ENCODE measurements at regions not wholly inside any gene's neighbourhood (a gene's known extent, or its start where the extent isn't known, plus 50 kb on each side); places are given as distances from the start of the nearest gene placed in this dataset.
A peak's percentile ranks its signal among the peaks of the same experiment; 100 is the strongest.

DNA sequence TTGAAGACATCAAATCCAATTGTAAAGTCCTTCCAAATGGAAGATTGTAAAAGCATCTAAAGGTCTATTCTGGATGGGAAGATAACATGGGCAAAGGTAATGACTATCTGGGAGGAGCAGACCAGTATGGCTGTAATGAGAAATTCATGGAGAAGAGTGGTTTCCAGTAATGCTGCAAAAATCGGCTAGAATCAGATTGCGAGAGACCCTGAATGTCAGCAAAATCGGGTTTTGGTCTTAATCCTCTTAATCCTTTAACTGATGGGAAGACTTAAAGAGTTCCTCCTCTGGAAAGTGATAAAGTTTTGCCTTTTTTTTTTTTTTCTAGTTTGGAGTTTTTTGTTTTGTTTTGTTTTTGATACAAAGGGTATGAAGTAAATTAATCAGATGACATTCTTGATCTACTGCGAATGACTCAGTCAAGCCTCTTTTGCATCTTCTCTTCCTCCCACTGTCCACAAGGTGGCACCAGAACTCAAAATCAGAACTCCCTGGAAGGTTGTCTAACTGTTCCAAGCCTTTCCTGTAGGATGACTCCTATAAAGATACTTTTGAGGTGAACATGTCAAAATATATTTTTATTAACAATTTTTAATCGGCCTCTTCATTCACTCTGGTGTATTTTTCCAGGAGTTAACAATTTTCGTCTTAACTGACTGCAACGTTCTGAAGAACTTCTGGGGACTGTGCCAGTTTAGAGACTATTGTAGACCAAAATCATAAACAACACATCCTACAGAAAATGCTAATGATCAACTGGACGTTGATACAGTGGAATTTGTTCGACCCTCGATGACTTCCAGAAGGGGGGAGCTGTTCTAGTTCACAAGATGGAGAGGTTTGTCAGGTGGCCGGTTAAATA lies 213.3 kb upstream of the MIR17HG start:
- intact Hi-C loops (cut with micrococcal nuclease), result loop anchor here (2.0 kb wide), 1 partner anchor 273 kb away; no protein-coding TSS in a partner anchor
- H3K4me3 ChIP-seq (ENCODE audit: low read length), result no peak overlapping the region
- 38% methylated on average over 9 of the region's 11 CpGs for WGBS (ENCODE audit: insufficient coverage)
- ATAC-seq, result peak in 1 of 3 donors; percentile 44
- Mint-ChIP-seq H3K27ac (no peak overlapping the region), H3K4me3 (no peak overlapping the region), H3K36me3 (no peaks in the 10 kb centered on the region), H3K9me3 (no peaks in the 10 kb centered on the region), H3K4me1 (no peaks in the 10 kb centered on the region), H3K27me3 (ENCODE audit: low read depth in 2 of 2) (no peaks in the 10 kb centered on the region)
- H3K27me3 ChIP-seq (ENCODE audit: control insufficient read depth, insufficient read depth, low read length), result no peaks in the 10 kb centered on the region
- H3K27ac ChIP-seq (ENCODE audit: low read length), result no peak overlapping the region
- no peaks in the 10 kb centered on the region for H3K9me3 ChIP-seq (ENCODE audit: control insufficient read depth, insufficient read depth, low read length)
- H3K4me1 ChIP-seq (ENCODE audit: control insufficient read depth, insufficient read depth, low read length), result no peaks in the 10 kb centered on the region
- TF ChIP-seq, protein P1, sequence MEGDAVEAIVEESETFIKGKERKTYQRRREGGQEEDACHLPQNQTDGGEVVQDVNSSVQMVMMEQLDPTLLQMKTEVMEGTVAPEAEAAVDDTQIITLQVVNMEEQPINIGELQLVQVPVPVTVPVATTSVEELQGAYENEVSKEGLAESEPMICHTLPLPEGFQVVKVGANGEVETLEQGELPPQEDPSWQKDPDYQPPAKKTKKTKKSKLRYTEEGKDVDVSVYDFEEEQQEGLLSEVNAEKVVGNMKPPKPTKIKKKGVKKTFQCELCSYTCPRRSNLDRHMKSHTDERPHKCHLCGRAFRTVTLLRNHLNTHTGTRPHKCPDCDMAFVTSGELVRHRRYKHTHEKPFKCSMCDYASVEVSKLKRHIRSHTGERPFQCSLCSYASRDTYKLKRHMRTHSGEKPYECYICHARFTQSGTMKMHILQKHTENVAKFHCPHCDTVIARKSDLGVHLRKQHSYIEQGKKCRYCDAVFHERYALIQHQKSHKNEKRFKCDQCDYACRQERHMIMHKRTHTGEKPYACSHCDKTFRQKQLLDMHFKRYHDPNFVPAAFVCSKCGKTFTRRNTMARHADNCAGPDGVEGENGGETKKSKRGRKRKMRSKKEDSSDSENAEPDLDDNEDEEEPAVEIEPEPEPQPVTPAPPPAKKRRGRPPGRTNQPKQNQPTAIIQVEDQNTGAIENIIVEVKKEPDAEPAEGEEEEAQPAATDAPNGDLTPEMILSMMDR (IDR thresholded peaks at IDR 0.05), result peak; percentile 60
- no peaks in the 10 kb centered on the region for H3K36me3 ChIP-seq (ENCODE audit: control insufficient read depth, insufficient read depth, low read length)
- peak in 1 of 2 donors; percentile 58 for DNase-seq

DNA sequence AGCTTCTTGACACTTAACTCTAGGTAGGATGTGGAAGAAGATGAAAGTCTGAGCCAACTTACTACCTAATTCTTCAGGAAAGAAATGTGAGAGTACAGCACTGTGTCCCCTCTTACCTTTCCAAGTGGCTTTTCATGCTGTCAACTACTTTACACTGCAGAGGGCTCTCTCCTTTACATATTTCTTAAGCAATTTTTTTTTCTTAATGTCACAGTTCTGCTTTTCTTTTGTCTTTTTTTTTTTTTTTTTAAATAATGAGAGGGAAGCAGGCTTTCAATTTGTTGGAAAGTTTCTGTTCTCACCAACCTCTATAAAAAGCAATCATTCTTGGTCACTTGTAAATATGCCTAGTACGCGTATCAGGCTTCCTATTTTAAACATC lies 212.7 kb upstream of the MIR17HG start:
- no peaks in the 10 kb centered on the region for H3K4me1 ChIP-seq (ENCODE audit: control insufficient read depth, insufficient read depth, low read length)
- no peak overlapping the region for H3K4me3 Mint-ChIP-seq
- no peaks in the 10 kb centered on the region for H3K36me3 ChIP-seq (ENCODE audit: control insufficient read depth, insufficient read depth, low read length)
- H3K27me3 ChIP-seq (ENCODE audit: control insufficient read depth, insufficient read depth, low read length), result no peaks in the 10 kb centered on the region
- TF ChIP-seq, protein P1 (IDR thresholded peaks at IDR 0.05), result no peak
- H3K4me1 Mint-ChIP-seq, result no peaks in the 10 kb centered on the region
- no peaks in the 10 kb centered on the region for H3K36me3 Mint-ChIP-seq
- no peaks in the 10 kb centered on the region for H3K27me3 Mint-ChIP-seq (ENCODE audit: low read depth in 2 of 2)
- H3K9me3 ChIP-seq (ENCODE audit: control insufficient read depth, insufficient read depth, low read length), result no peaks in the 10 kb centered on the region
- no peak for DNase-seq
- no peak overlapping the region for H3K27ac Mint-ChIP-seq
- intact Hi-C loops (cut with micrococcal nuclease), result loop anchor here (2.0 kb wide), 1 partner anchor 272 kb away; no protein-coding TSS in a partner anchor
- H3K27ac ChIP-seq (ENCODE audit: low read length), result no peak overlapping the region
- 83% methylated on average over 2 of the region's 2 CpGs for WGBS (ENCODE audit: insufficient coverage)
- no peak for ATAC-seq
- no peaks in the 10 kb centered on the region for H3K9me3 Mint-ChIP-seq
- no peak overlapping the region for H3K4me3 ChIP-seq (ENCODE audit: low read length)

DNA sequence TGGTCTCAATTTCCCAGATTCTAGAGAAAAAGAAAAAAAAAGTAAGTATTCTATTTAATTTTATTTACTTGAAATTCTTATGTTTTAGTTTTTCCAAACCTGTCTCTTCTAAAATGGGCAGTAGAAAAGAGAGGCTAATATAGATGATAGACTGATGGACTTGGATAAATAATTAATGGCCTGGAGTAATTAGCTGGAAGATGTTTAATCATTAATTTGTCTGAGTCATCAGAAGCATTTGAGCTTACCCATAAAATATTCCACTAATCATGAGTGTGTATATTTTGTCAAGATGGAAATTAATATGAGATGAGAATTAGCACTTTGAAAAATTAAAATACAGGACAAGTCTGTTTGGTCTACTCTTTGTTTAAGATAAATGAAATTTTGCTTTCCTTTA lies 212.1 kb upstream of the MIR17HG start:
- Mint-ChIP-seq H3K36me3 (no peaks in the 10 kb centered on the region), H3K9me3 (no peaks in the 10 kb centered on the region), H3K27ac (no peak overlapping the region), H3K4me1 (no peaks in the 10 kb centered on the region), H3K4me3 (no peak overlapping the region), H3K27me3 (ENCODE audit: low read depth in 2 of 2) (no peaks in the 10 kb centered on the region)
- TF ChIP-seq, protein P1 (IDR thresholded peaks at IDR 0.05), result no peak
- no peaks in the 10 kb centered on the region for H3K4me1 ChIP-seq (ENCODE audit: control insufficient read depth, insufficient read depth, low read length)
- intact Hi-C loops (cut with micrococcal nuclease), result loop anchor here (2.0 kb wide), 1 partner anchor 271 kb away; no protein-coding TSS in a partner anchor
- H3K27ac ChIP-seq (ENCODE audit: low read length), result no peak overlapping the region
- H3K27me3 ChIP-seq (ENCODE audit: control insufficient read depth, insufficient read depth, low read length), result no peaks in the 10 kb centered on the region
- DNase-seq, result no peak
- H3K9me3 ChIP-seq (ENCODE audit: control insufficient read depth, insufficient read depth, low read length), result no peaks in the 10 kb centered on the region
- H3K4me3 ChIP-seq (ENCODE audit: low read length), result no peak overlapping the region
- no peaks in the 10 kb centered on the region for H3K36me3 ChIP-seq (ENCODE audit: control insufficient read depth, insufficient read depth, low read length)
- ATAC-seq, result no peak

DNA sequence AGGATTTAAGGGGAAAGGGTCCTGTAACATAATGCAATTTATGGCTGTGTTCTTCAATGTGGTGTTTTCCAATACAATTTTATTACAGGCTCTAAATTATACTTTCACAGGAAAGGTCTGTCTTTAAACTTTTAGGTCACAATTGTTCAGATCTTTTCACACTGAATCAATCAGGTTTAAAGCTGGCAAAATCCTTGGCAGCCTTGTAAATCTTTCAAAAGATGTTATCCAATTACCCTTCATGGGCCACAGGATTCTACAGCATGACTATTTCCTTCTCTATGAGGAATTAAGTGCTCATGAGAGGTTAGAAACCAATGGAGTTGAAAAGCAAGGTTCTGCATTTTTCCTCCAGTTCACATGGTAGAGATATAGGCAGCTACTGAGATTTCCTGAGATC lies 211.5 kb upstream of the MIR17HG start:
- intact Hi-C loops (cut with micrococcal nuclease), result loop anchor here (2.0 kb wide), 1 partner anchor 271 kb away; no protein-coding TSS in a partner anchor
- Mint-ChIP-seq H3K9me3 (no peaks in the 10 kb centered on the region), H3K36me3 (no peaks in the 10 kb centered on the region), H3K4me1 (no peaks in the 10 kb centered on the region), H3K4me3 (no peak overlapping the region), H3K27ac (no peak overlapping the region), H3K27me3 (ENCODE audit: low read depth in 2 of 2) (no peaks in the 10 kb centered on the region)
- Histone ChIP-seq H3K27me3 (ENCODE audit: control insufficient read depth, insufficient read depth, low read length) (no peaks in the 10 kb centered on the region), H3K4me3 (ENCODE audit: low read length) (no peak overlapping the region), H3K4me1 (ENCODE audit: control insufficient read depth, insufficient read depth, low read length) (no peaks in the 10 kb centered on the region), H3K27ac (ENCODE audit: low read length) (no peak overlapping the region), H3K36me3 (ENCODE audit: control insufficient read depth, insufficient read depth, low read length) (no peaks in the 10 kb centered on the region), H3K9me3 (ENCODE audit: control insufficient read depth, insufficient read depth, low read length) (no peaks in the 10 kb centered on the region)
- no peak for DNase-seq
- TF ChIP-seq, protein P1 (IDR thresholded peaks at IDR 0.05), result no peak
- no peak for ATAC-seq
